GM18519 (cell line): ENCODE measurements at regions not wholly inside any gene's neighbourhood (a gene's known extent, or its start where the extent isn't known, plus 50 kb on each side); places are given as distances from the start of the nearest gene placed in this dataset.
"Not testable (repeated sequence)": the region's sequence is repeated elsewhere in the genome, so short reads cannot be mapped to it uniquely, and the experiment has no call there.

ENCODE experiments used
- ATAC-seq: cut with Tn5 transposase; IDR thresholded peaks from one replicate; pipeline ENCODE4 v1.9.1; 2021; ENCODE audit warnings: mild to moderate bottlenecking, moderate library complexity; ENCODE audit not compliant: unreplicated experiment, low FRiP score

- ATAC-seq = no peak
Observed at GRCh38 chr2:224122542-224122941, 83.5 kb upstream of the SERPINE2 start.

GRCh38 chr2:224121406-224122067 lies 82.5 kb upstream of the SERPINE2 start:
- no peak for ATAC-seq

- ATAC-seq = no peak
Observed at GRCh38 chr2:224120986-224121385, 81.9 kb upstream of the SERPINE2 start.

- ATAC-seq = not testable (repeated sequence)
Observed at GRCh38 chr2:224119846-224120245, 80.8 kb upstream of the SERPINE2 start.

- ATAC-seq = no peak
Observed at GRCh38 chr2:224114428-224114827, 75.3 kb upstream of the SERPINE2 start.

GRCh38 chr2:224113930-224114329 lies 74.8 kb upstream of the SERPINE2 start:
- not testable (repeated sequence) for ATAC-seq

GRCh38 chr2:224111576-224111975 lies 72.5 kb upstream of the SERPINE2 start:
- no peak for ATAC-seq

- no peak for ATAC-seq
Observed at GRCh38 chr2:224110811-224111210, 71.7 kb upstream of the SERPINE2 start.

GRCh38 chr2:224109751-224110150 lies 70.7 kb upstream of the SERPINE2 start:
- ATAC-seq = no peak

GRCh38 chr2:224106794-224107193 lies 67.7 kb upstream of the SERPINE2 start:
- no peak for ATAC-seq

GRCh38 chr2:224104668-224105386 lies 65.7 kb upstream of the SERPINE2 start:
- ATAC-seq = no peak

GRCh38 chr2:224103651-224104050 lies 64.6 kb upstream of the SERPINE2 start:
- no peak for ATAC-seq

- no peak for ATAC-seq
Observed at GRCh38 chr2:224102991-224103390, 63.9 kb upstream of the SERPINE2 start.

- no peak for ATAC-seq
Observed at GRCh38 chr2:224101820-224102630, 62.9 kb upstream of the SERPINE2 start.

GRCh38 chr2:224099861-224100643 lies 61.0 kb upstream of the SERPINE2 start:
- no peak for ATAC-seq

GRCh38 chr2:224098481-224099230 lies 59.6 kb upstream of the SERPINE2 start:
- ATAC-seq = no peak

- ATAC-seq = no peak
Observed at GRCh38 chr2:224094413-224094812, 55.3 kb upstream of the SERPINE2 start.

- ATAC-seq = not testable (repeated sequence)
Observed at GRCh38 chr2:224091671-224092070, 52.6 kb upstream of the SERPINE2 start.

GRCh38 chr2:224089606-224090005 lies 50.5 kb upstream of the SERPINE2 start:
- not testable (repeated sequence) for ATAC-seq
